Activated naive CD4-positive, alpha-beta T cell treated with Interleukin-2 at 50 U/mL for 16 hours (primary cell): ENCODE measurements at regions not wholly inside any gene's neighbourhood (a gene's known extent, or its start where the extent isn't known, plus 50 kb on each side); places are given as distances from the start of the nearest gene placed in this dataset.
"Not testable (repeated sequence)": the region's sequence is repeated elsewhere in the genome, so short reads cannot be mapped to it uniquely, and the experiment has no call there.

Experiments
- DNase-seq: peaks from one replicate; pipeline ENCODE4 v3.0.0-alpha.2; 2020

DNA sequence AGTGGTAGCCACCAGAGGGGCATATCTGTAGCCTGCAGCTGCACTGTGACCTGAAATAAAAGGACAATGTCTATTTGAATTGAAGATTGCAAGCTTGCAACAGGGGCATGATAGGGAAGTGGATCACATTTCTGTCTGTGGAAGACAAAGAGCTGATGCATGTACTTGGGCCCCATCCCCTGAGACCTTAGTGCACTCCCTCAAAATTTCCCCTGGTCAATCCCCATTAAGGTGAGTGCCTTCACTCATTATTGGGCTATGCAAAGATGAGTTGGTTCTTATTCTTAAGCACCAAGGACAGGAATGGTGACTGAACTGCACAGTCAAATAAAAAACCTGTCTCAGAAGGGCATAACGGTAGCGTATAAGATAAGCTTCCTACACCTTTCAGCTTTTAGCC lies 273.1 kb upstream of the ARSJ start:
- DNase-seq: no peak

DNA sequence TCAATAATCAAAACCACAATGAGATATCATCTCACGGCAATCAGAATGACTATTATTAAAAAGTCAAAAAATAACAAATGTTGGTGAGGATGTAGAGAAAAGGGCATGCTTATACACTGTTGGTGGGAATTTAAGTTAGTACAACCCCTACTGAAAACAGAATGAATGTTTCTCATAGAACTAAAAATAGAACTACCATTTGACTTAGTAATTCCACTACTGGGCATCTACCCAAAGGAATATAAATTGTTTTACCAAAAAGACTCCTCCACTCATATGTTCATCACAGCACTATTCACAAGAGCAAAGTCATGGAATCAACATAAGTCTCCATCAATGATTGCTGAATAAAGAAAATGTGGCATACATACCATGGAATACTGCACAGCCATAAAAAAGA lies 278.1 kb upstream of the ARSJ start:
- no peak for DNase-seq

DNA sequence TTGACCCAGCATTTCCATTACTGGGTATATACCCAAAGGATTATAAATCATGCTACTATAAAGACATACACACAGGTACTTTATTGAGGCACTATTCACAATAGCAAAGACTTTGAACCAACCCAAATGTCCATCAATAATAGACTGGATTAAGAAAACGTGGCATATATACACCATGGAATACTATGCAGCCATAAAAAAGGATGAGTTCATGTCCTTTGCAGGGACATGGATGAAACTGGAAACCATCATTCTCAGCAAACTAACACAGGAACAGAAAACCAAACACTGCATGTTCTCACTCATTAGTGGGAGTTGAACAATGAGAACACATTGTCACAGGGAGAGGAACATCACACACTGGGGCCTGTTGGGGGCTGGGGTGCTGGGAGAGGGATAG lies 283.0 kb upstream of the ARSJ start:
- not testable (repeated sequence) for DNase-seq

DNA sequence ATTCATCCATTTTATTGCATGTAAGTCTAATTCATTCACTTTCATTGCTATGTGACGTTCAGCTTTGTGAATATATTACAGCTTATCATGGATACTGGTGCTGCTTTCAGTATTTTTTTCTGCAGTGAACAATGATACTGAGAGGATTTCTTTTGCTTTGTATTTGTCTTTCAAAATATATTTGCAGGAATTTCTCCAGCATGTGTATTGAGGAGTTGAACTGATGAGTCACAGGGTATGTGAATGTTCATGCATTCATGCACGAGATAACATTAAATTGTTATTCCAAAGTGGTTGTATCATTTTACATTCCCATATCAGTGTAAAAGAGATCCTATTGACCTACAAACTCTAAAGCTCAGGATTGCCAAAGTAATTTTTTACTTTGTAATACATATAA lies 283.8 kb upstream of the ARSJ start:
- no peak for DNase-seq

DNA sequence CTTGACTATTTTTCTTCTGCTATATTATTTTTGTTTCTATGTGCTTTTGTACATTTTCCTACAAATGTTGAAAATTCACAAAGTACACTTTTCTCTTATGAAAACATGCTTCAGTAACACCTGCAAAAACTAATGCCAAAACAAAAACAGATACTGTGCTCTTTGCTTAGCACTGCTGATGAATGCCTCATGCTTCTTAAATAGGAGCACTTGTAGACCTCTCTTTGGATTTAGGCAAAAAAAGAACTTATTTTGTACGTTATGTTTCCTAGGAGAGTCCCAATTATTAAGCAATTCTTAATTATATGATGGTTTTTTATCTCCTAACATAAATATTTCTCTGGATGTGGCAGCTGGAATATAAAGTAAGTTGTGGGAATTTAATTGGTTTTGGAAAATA lies 285.0 kb upstream of the ARSJ start:
- no peak for DNase-seq

DNA sequence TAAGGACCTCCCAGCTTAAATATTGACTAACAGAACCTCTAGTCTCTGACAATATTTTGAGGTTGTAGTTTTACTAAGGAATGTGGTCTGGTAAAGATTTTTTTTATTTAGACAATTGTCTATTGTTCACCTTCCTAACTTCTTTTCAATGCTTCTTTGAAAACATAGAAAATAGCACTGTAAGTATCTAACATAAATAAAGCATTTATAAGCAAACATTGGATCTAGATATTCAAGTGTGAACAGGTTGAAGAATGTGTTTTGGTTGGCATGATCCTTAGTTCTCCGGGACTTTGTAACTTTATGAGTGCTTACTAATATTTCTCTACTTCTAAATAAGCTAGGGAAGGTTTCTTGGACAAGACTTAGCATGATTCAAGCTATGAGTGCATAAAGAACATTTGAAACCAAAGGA lies 285.4 kb upstream of the ARSJ start:
- DNase-seq: no peak

DNA sequence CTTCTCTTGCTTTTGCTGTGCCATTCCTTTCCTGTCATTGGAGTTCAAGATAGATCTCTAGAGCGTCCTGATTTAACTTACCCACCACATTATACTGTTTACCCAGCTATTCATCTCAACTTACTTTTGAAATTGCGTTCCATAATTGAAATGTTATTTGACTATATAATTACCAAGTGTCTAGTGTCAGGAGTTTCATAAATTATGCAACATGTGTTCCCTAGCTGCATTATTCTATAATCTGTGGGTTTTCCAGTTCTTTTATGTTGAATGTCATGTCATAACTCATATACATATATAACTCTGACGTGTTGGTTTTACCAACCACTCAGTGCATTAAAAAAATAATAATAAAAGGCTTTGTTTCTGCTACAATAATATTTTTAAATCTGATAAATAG lies 285.9 kb upstream of the ARSJ start:
- no peak for DNase-seq

DNA sequence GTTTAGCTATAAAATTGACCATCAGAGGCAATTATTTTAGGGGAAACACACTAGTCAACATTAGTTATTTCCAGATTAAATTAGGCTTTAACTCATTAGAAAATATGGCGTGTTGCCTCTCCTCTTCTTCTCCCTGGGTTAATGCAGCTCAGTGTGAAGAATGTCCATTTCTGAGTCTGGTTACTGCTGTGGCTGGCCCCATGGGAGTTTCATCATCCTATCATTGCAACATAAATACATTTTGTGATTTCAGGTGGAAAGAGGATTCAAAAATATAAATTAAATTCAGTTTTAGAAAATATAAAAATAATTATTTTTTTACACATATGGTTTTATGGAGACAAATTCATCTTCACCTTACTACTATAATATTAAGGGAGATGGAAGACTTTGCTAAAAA lies 288.5 kb upstream of the ARSJ start:
- DNase-seq: no peak

DNA sequence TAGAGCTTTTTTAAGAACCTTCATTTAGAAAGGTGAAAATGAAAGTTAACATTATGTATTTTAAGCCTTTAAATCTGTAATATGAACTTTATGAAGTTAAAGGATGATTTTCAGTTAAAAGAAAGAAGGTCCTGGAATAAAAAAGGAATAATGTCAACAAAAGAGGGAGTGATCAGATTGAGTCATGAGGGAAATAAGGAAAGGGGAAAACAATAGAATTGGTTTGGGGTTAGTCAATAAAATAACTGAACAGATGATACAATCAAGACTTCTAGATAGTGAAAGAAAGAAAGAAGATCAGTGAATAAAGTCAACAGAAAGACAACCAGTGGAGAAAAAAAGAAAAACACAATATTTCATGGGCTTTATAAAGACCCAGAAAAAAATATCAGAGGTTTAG lies 291.6 kb upstream of the ARSJ start:
- no peak for DNase-seq

DNA sequence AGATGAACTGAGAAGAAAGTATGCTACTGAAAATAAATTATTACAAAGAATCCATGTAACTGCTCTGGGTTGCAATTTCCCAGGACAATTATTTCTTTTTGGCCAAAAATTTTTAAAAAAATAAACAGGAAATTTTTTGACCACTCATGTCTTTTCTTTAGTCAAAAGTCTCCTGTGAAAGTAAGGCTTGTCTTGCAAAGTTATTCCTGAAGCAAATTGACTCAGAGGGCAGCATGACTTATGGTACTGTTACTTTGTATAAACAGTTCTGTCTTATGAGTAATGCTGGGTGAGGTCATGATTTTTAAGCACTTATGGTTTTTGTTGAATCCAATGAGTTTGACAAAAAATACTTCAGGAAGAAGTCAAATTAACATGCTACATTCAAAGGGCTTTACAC lies 292.8 kb upstream of the ARSJ start:
- no peak for DNase-seq

DNA sequence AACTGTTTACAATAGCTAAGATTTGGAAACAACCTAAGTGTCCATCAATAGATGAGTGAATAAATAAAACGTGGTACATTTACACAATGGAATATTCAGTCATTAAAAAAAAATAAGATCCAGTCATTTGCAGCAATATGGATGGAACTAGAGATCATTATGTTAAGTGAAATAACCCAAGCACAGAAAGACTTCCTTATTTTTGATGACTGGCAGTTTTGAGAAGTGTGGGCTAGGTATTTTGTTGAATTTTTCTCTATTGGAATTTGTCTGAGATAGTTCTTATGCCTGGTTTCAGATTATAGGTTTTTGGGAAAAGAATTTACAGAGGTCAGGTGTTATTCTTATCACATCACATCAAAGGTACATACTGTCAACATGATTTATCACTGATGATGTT lies 293.8 kb upstream of the ARSJ start:
- DNase-seq: no peak

DNA sequence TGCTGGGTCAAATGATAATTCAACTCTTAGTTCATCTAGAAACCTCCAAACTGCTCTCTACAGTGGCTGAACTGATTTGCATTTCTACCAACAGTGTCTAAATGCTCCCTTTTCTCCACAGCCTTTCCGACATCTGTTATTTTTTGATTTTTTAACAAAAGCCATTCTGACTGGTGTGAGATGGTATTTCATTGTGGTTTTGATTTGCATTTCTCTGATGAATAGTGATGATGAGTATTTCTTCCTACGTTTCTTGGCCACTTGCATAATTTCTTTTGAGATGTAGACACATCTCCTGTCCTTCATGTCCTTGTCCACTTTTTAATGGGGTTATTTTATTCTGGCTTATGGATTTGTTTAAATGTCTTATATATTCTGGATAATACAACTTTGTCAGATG lies 298.2 kb upstream of the ARSJ start:
- DNase-seq: no peak

DNA sequence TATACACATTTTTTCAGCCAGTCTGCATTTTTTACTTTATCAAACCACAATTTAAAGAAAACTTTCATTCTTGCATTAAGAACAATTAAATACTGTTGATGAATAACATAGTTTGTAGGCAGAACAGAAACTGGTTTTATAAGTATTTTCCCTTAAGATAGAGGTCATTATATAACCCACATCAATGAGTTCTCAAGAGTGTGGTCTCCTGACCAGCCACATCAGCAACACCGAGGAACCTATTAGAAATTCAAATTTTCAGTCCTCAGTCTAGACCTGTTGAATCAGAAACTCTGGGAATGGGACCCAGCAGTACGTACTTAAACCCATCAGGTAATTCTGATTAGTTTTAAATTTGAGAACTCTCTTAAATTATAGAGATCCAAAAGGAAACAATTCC lies 299.6 kb upstream of the ARSJ start:
- DNase-seq: no peak

DNA sequence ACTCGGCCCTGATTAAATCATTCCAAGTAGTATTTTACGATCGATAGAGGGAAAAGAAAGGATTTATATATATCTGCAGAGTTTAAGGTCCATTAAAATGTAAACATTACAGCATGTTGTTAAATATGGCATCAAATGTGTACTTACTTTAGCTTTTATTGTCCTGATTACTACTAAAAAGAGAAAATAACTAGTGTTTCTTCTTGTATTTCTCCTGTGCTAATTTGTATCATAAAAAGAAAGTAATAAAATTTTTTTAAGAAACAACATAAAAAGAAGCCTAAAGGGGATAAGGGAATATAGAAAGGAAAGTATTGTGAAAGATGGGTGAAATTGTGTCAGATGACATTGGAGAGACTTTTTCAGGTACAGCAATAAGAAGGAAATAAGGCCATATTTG lies 300.3 kb upstream of the ARSJ start:
- no peak for DNase-seq

DNA sequence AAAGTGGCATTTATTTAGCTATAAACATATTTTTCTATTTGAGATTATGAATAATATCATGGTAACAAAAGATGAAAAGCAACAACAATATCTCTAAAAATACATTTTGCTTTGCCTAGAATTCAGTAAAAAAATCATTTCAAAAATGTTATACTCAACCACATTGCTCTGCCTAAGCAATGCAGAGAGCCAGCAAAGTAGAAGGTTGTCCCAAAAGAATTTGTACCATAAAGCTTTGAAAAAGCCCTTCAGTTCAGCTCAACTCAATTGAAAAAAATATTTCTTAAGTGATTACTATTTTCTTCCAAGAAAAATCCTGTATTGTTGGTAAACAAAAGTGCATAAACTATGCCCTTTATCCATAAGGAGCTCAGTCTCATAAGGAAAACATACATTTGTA lies 301.2 kb upstream of the ARSJ start:
- no peak for DNase-seq

DNA sequence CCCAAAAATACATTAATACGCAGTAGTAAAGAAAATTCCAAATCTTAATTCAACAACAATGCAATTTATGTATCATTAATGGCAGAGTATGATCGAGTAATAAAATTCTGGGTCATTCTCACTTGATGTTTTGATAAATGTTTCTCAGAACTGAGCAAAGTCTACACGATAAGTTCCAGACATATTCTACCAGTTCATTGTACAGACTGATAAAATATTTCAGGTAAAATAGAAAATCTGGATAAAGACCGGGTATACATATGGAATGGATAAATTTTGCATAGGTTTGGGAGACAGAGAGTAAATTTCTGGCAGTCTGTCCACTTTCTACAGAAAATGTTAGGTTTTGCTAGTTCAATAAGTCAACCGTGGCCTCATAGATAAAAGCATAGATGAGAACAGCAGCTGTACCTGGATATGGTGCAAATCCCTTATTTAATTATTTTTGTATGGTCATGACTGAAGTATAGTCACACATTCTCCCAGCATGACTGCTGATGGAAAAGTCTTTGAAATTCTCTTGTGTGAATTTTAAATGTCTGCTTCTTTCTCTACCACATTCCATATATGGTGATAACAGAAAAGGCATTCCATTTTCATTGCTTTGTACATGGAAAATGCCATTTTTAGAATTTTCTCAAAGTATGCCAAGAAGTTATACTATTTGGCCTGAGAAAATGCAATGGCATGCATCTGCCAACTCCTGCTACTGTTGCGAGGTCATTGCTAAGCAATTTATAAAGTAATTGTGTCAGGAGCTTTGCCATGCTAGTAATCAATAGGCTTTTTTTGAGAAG lies 301.9 kb upstream of the ARSJ start:
- no peak for DNase-seq

DNA sequence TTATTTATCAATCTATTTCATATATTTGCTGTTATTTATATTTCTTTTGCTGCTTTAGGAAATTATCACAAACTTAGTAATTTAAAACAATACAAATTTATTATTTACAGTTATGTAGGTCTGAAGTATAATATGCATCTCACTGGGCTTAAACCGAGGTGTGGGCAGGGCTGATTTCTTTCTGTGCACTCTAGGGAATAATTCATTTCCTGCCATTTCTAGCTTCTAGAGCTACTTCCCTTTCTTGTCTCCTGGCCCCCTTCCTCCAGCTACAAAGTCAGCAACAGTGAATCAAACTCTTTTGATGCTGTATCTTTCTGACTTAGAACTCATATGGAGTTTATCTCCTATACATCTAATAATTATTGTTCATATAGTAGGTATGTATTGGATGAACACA lies 303.5 kb upstream of the ARSJ start:
- no peak for DNase-seq

DNA sequence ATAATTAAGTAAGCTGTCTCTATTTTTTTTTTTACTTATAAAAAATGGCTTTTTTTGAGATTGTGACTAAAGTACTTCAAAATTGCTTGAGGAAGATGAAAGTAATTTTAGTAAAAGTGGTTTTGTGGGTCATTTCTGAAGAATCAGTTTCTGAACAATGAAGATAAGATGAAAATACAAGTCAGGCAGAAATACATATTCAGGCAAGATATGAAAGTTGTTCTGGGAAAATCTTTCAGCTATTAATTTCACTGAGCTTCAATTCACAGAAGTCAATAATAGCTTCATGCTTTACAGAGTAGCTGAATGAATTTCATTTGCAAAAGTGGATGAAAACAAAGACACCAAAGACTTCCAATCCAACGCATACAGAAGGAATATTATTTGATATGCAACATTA lies 305.2 kb upstream of the ARSJ start:
- no peak for DNase-seq

DNA sequence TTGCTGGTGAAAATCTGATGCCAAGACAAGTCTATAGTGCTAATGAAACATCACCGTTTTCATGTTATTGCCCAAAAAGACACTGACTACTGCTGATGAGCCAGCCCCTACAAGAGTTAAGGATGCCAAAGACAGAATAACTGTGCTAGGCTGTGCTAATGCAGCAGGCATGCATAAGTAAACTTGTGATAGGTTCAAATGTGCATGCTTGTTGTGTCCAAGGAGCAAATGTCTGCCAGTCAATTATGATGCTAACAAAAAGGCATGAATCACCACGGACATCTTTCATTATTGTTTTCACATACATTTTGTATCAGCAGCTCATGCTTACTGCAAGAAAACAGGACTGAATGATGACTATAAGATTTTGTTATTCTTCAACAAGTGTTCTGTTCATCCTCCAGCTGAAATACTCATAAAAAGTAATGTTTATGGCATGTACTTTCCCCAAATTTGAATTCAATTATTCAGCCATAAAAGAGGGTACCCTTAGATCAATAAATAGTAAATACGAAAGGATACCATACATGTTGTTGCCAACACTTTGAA lies 306.9 kb upstream of the ARSJ start:
- DNase-seq: no peak

DNA sequence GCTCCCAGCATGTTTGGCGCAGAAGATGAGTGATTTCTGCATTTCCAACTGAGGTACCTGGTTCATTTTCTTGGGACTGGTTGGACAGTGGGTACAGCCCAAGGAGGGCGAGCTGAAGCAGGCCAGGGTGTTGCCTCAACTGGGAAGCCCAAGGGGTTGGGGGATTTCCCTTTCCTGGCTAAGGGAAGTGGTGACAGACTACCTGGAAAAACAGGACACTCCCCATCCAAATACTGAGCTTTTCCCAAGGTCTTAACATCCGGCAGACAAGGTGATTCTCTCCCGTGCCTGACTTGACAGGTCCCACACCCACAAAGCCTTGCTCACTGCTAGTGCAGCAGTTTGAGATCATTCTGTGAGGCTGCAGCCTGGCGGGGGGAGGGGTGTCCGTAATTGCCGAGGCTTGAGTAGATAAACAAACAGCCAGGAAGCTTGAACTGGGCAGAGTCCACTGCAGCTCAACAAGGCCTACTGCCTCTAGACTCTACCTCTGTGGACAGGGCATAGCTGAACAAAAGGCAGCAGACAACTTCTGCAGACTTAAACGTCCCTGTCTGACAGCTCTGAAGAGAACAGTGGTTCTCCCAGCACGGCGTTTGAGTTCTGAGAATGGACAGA lies 307.7 kb upstream of the ARSJ start:
- DNase-seq: no peak

DNA sequence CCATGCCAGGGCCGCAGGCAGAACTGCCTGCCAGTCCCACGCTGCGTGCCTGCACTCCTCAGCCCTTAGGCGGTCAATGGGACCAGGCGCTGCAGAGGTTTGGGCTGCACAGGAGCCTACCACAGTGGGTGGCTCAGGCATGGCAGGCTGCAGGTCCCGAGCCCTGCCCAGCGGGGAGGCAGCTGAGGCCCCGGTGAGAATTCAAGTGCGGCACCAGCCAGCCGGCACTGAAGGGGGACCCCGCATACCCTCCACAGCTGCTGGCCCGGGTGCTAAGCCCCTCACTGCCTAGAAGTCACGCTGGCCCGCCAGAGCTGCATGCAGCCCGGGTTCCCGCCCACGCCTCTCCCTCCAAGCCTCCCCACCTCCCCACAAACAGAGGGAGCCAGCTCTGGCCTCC lies 302.5 kb upstream of the UGT8 start:
- no peak for DNase-seq

DNA sequence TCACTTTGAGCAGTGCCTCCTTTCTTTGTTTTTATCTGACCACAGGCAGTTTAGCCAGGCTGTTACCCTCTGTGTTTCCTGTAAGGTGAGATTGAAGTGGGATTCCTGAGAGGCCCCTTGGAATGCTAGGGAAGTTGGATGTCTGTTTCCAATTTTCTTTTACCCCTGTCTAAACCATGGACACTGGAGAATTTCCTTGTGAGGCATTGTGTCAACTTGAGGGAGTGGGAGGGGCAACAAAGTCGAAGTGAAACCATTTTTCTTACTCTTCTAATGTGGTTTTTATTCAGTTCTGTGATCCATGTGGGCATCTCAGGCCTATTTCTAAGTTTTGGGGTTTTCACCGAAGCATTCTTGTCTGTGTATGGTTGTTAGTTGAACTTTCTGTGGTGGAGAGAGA lies 296.1 kb upstream of the UGT8 start:
- DNase-seq: no peak

DNA sequence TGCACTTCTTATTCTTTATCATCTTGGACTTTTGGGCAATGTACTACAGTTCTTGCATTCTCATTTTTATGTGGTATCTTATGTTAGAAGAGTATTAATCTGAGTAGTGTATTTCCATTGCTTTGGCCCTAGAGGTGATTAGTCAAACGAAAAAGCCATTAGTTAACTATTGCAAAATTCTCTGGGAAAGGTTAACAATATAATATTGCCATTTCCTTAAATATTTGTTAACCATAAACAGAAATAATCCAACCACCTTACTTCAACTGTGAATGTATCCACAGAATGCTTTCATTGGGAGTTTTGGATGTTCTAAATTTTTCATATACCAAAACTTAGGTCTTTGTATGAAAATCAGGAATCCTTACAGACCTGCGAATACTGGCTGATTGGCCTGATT lies 294.6 kb upstream of the UGT8 start:
- no peak for DNase-seq

DNA sequence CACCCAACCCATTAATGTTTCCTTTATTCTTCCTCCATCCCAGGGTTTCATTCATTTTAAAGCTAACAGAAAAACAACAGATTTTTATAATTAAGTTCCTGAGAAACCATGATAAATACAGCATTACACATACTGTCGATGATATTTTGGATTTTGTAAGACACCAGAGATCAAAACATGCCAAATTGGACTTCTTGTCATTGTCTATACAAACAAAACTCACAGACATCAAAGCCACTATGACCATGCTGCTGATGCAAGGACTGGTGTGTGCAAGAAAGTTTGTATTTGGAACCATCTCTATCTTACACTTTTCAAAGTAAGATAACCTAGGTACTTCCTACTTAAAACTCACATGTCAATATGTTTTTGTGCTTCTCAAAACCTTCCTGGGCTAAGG lies 294.0 kb upstream of the UGT8 start:
- no peak for DNase-seq

DNA sequence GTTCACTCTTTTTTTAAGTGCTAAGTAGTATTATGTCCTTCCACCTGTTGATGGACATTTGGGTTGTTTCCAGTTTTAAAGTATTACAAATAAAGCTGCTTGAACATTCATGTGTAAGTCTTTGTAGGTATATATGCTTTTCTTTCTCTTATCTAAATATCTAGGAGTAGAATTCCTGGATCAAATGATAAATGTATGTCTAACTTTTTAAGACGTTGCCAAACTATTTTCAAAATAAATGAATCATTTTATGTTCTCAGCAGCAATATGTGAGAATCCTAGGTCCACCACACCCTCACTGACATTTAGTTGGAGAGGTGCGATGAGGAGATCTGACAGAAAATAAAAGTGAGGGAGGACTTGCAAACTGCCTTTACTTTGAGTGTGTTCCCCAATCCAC lies 291.7 kb upstream of the UGT8 start:
- DNase-seq: no peak
